Common myeloid progenitor, CD34-positive (primary cell): ENCODE measurements at regions not wholly inside any gene's neighbourhood (a gene's known extent, or its start where the extent isn't known, plus 50 kb on each side); places are given as distances from the start of the nearest gene placed in this dataset.

ENCODE experiments used
- CTCF ChIA-PET: fragments of 350-600 bp; sonication (Branson Sonifier 250); formaldehyde crosslinking; loops from one replicate; lab custom pipeline; 2021; ENCODE audit warnings: antibody characterized with exemption; lab: Charles Lee
- POLR2A ChIA-PET: fragments of 350-600 bp; sonication (Branson Sonifier 250); formaldehyde crosslinking; loops from one replicate; lab custom pipeline; 2021; ENCODE audit warnings: antibody characterized with exemption; lab: Charles Lee
- DNase-seq, 3 donors: peaks; one replicate each; pipeline versions ENCODE4 v3.0.0 to v3.0.0-alpha.2; 2013
- H3K27ac ChIP-seq, 2 experiments: 1 replicate in 1 of 2; 2 replicates in 1 of 2; pipeline ENCODE4 v1.7.0; 2013; ENCODE audit warnings: inconsistent platforms in 2 of 2, low read length in 2 of 2, mild to moderate bottlenecking in 2 of 2, low read depth in 1 of 2, moderate library complexity in 1 of 2; ENCODE audit not compliant: severe bottlenecking in 2 of 2, insufficient read depth in 1 of 2, poor library complexity in 1 of 2
- H3K27me3 ChIP-seq, 5 experiments: replicated peaks in 2 of 5; 1 replicate in 3 of 5; 2 replicates in 2 of 5; pipeline versions ENCODE4 v1.6.1 to v1.7.0; 2013; ENCODE audit warnings: low read length in 4 of 5, mild to moderate bottlenecking in 2 of 5, moderate library complexity in 2 of 5, inconsistent platforms in 1 of 5; ENCODE audit not compliant: insufficient read depth in 5 of 5, control insufficient read depth in 4 of 5
- H3K36me3 ChIP-seq, 4 experiments: 1 replicate in 2 of 4; 2 replicates in 2 of 4; pipeline versions ENCODE4 v1.6.1 to v1.7.0; 2013; ENCODE audit warnings: low read length in 3 of 4, control low read depth in 1 of 4, mild to moderate bottlenecking in 1 of 4; ENCODE audit not compliant: control insufficient read depth in 4 of 4, insufficient read depth in 4 of 4
- H3K4me1 ChIP-seq, 4 experiments: 1 replicate in 3 of 4; 2 replicates in 1 of 4; pipeline versions ENCODE4 v1.6.1 to v1.7.1; 2013; ENCODE audit warnings: low read length in 3 of 4, mild to moderate bottlenecking in 3 of 4, control low read depth in 1 of 4, inconsistent platforms in 1 of 4, moderate library complexity in 1 of 4; ENCODE audit not compliant: control insufficient read depth in 4 of 4, insufficient read depth in 4 of 4; ENCODE audit errors: control extremely low read depth in 1 of 4
- H3K4me3 ChIP-seq, 7 experiments: 1 replicate in 4 of 7; 2 replicates in 3 of 7; pipeline versions ENCODE4 v1.5.1 to v1.7.0; 2013; ENCODE audit warnings: mild to moderate bottlenecking in 7 of 7, low read length in 6 of 7, moderate library complexity in 6 of 7, inconsistent platforms in 2 of 7, low read depth in 2 of 7, control low read depth in 1 of 7; ENCODE audit not compliant: insufficient read depth in 4 of 7, control insufficient read depth in 1 of 7; ENCODE audit errors: extremely low read depth in 1 of 7
- H3K9me3 ChIP-seq, 5 experiments: 1 replicate in 4 of 5; 2 replicates in 1 of 5; pipeline versions ENCODE4 v1.6.1 to v1.7.1; 2013; ENCODE audit warnings: low read length in 4 of 5, mild to moderate bottlenecking in 2 of 5, inconsistent platforms in 1 of 5, low read depth in 1 of 5, moderate library complexity in 1 of 5; ENCODE audit not compliant: control insufficient read depth in 4 of 5, insufficient read depth in 2 of 5; ENCODE audit errors: control extremely low read depth in 1 of 5
- WGBS: methylation state at CpG from one replicate; pipeline ENCODE4 v1.1.5; 2013; ENCODE audit not compliant: insufficient coverage; 5-methylcytosine and 5-hydroxymethylcytosine counted together

DNA sequence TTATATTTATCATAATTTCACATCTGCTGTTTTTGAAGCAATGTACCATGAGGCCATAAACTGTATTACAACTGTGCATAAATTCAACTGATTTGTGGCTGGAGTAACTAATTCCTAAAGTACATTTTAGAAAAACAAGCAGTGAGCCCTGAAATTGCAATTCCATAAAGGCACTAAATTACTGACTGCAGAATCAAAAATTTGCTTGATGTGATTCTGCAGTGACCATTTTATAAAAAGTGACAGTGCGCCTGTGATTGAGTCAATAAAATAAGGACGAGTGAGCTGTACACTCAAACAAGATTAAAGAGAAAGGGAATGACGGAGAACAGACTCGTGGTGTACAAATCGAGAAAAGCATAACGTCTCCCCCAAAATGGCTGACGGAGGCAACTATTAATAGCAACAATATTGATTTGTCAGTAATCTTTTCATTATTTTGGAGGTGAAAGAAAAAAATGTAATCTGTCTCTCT is 121.4 kb upstream of the MEIS2 start:
- Histone ChIP-seq H3K27me3 (no peaks in the 10 kb centered on the region), H3K4me1 (peaks cover 0 to 7% (median 0%) of the 10 kb centered on the region in 4 experiments), H3K9me3 (peaks cover 0 to 2% (median 0%) of the 10 kb centered on the region in 5 experiments), H3K4me3 (no peak overlapping the region), H3K27ac (no peak overlapping the region), H3K36me3 (no peaks in the 10 kb centered on the region)
- WGBS: 93% methylated on average over 5 of the region's 7 CpGs
- POLR2A ChIA-PET: no interaction called here
- DNase-seq: no peak
- CTCF ChIA-PET: no interaction called here

GRCh38 chr15:37223089-37223488 is 122.7 kb upstream of the MEIS2 start:
- H3K27ac ChIP-seq: no peak overlapping the region
- CTCF ChIA-PET: no interaction called here
- H3K27me3 ChIP-seq: no peaks in the 10 kb centered on the region
- H3K9me3 ChIP-seq: peaks cover 0 to 2% (median 0%) of the 10 kb centered on the region in 5 experiments
- POLR2A ChIA-PET: interaction anchor here (0.6 kb wide), 1 partner anchor 641 kb away, joined by 3 read pairs; no protein-coding TSS in a partner anchor
- H3K4me1 ChIP-seq: peaks cover 0 to 7% (median 0%) of the 10 kb centered on the region in 4 experiments
- no CpG with 5 or more reads among the region's 1 CpG for WGBS
- H3K36me3 ChIP-seq: no peaks in the 10 kb centered on the region
- DNase-seq: no peak
- H3K4me3 ChIP-seq: no peak overlapping the region

GRCh38 chr15:37229855-37230619 is 129.7 kb upstream of the MEIS2 start:
- 95% methylated on average over 2 of the region's 5 CpGs for WGBS
- H3K9me3 ChIP-seq: peaks cover 0 to 3% (median 0%) of the 10 kb centered on the region in 5 experiments
- no peaks in the 10 kb centered on the region for H3K4me1 ChIP-seq
- ChIA-PET CTCF (no interaction called here), POLR2A (no interaction called here)
- H3K27me3 ChIP-seq: peaks cover 0 to 3% (median 0%) of the 10 kb centered on the region in 5 experiments
- no peak overlapping the region for H3K4me3 ChIP-seq
- DNase-seq: no peak
- H3K36me3 ChIP-seq: no peaks in the 10 kb centered on the region
- H3K27ac ChIP-seq: no peak overlapping the region

- Histone ChIP-seq H3K27me3 (no peaks in the 10 kb centered on the region), H3K4me1 (no peaks in the 10 kb centered on the region), H3K4me3 (no peak overlapping the region), H3K9me3 (no peaks in the 10 kb centered on the region), H3K27ac (no peak overlapping the region), H3K36me3 (no peaks in the 10 kb centered on the region)
- ChIA-PET POLR2A (no interaction called here), CTCF (no interaction called here)
- WGBS: 17% methylated on average over 1 of the region's 2 CpGs
- no peak for DNase-seq
Observed at GRCh38 chr15:37245358-37245757, 145.0 kb upstream of the MEIS2 start.

DNA sequence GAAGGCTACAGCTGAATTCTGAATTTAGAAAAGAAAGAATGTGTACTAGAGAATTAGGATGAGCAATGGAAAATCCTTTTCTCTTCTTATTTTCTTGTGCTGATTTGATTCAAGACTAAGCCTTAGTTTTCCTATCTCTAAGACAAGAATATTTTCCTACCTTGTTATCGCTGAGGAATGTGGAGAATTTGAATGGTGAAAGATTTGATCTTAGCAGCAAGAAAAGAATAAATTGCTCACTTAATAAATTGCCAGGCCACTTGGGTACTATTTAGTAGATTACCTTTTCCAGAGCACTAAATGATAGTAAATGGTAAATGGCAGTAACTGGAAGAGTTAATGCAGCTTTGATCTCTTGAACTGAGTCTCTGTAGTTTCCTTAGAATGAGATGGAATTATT is 145.7 kb upstream of the MEIS2 start:
- CTCF ChIA-PET: no interaction called here
- Histone ChIP-seq H3K4me1 (no peaks in the 10 kb centered on the region), H3K9me3 (no peaks in the 10 kb centered on the region), H3K27ac (no peak overlapping the region), H3K27me3 (no peaks in the 10 kb centered on the region), H3K4me3 (no peak overlapping the region), H3K36me3 (no peaks in the 10 kb centered on the region)
- POLR2A ChIA-PET: no interaction called here
- DNase-seq: no peak
- no CpG with 5 or more reads among the region's 1 CpG for WGBS

- no peaks in the 10 kb centered on the region for H3K9me3 ChIP-seq
- H3K4me1 ChIP-seq: no peaks in the 10 kb centered on the region
- DNase-seq: no peak
- no peak overlapping the region for H3K27ac ChIP-seq
- no peaks in the 10 kb centered on the region for H3K27me3 ChIP-seq
- H3K4me3 ChIP-seq: no peak overlapping the region
- WGBS: 100% methylated on average over 1 of the region's 3 CpGs
- CTCF ChIA-PET: no interaction called here
- H3K36me3 ChIP-seq: no peaks in the 10 kb centered on the region
- POLR2A ChIA-PET: no interaction called here
Observed at GRCh38 chr15:37246856-37247255, 146.5 kb upstream of the MEIS2 start.

- POLR2A ChIA-PET: no interaction called here
- no peak overlapping the region for H3K4me3 ChIP-seq
- CTCF ChIA-PET: no interaction called here
Observed at GRCh38 chr15:37249249-37249648, 148.9 kb upstream of the MEIS2 start.

More at GRCh38 chr15:37249249-37249648, 148.9 kb upstream of the MEIS2 start:
- no peaks in the 10 kb centered on the region for H3K36me3 ChIP-seq
- no peak for DNase-seq
- no peak overlapping the region for H3K27ac ChIP-seq
- no peaks in the 10 kb centered on the region for H3K27me3 ChIP-seq
- no peaks in the 10 kb centered on the region for H3K9me3 ChIP-seq
- H3K4me1 ChIP-seq: no peaks in the 10 kb centered on the region
